Ovary (tissue), 7 donors: ENCODE measurements at regions not wholly inside any gene's neighbourhood (a gene's known extent, or its start where the extent isn't known, plus 50 kb on each side); places are given as distances from the start of the nearest gene placed in this dataset.

Source experiments
- DNase-seq, 5 donors: peaks; one replicate each; pipeline ENCODE4 v3.0.0-alpha.2; 2019 to 2020
- H3K27ac ChIP-seq, 2 donors: fragments of 200-600 bp; one replicate each; pipeline versions ENCODE4 v1.5.1 to v1.8.0; 2019 to 2022
- H3K27me3 ChIP-seq: fragments of 200-600 bp; one replicate; pipeline ENCODE4 v1.8.0; 2022
- H3K36me3 ChIP-seq: fragments of 200-600 bp; sonication (generic); one replicate; pipeline ENCODE4 v1.5.1; 2019
- H3K4me1 ChIP-seq: one replicate; pipeline ENCODE4 v1.8.1; 2013; ENCODE audit warnings: mild to moderate bottlenecking, moderate library complexity; ENCODE audit not compliant: insufficient read depth
- H3K4me3 ChIP-seq: fragments of 200-600 bp; sonication (generic); one replicate; pipeline ENCODE4 v1.5.1; 2017
- H3K9me3 ChIP-seq, 2 donors: fragments of 200-600 bp in 1 of 2; sonication (generic) in 1 of 2; one replicate each; pipeline versions ENCODE4 v1.5.1 to v1.8.1; 2013 to 2019; ENCODE audit warnings: mild to moderate bottlenecking in 1 of 2, moderate library complexity in 1 of 2
- CTCF ChIP-seq, 3 donors: fragments of 450-650 bp in 2 of 3; fragments of 200-600 bp in 1 of 3; IDR thresholded peaks; one replicate each; pipeline versions ENCODE4 v1.5.1 to v1.8.0; 2016 to 2022; ENCODE audit warnings: antibody characterized with exemption in 3 of 3, mild to moderate bottlenecking in 1 of 3
- EP300 ChIP-seq: sonication (generic); formaldehyde crosslinking; IDR thresholded peaks from one replicate; pipeline ENCODE4 v1.6.1; 2017; ENCODE audit warnings: antibody characterized with exemption
- POLR2A ChIP-seq: fragments of 450-650 bp; IDR thresholded peaks from one replicate; pipeline ENCODE4 v1.6.1; 2017; ENCODE audit warnings: antibody characterized with exemption, mild to moderate bottlenecking, moderate library complexity
- WGBS, 3 donors: extraction: QIAGEN DNeasy Blood & Tissue Kit in 1 of 3; methylation state at CpG; one replicate each; pipeline versions ENCODE4 v1.1.5 to v1.1.7; 2013 to 2017; 5-methylcytosine and 5-hydroxymethylcytosine counted together
- intact Hi-C, 4 donors: fragments of 100-400 bp; cut with DNase I; formaldehyde crosslinking; loops; one replicate each; pipeline versions ENCODE4 v1.11.0 to v1.15.1; 2022 to 2023
- donor health status: DM: no; HTN: no; CAD: no; lungs with moderate emphysema.
- donor health status: DM: no; HTN: no; CAD: no.
- donor health status: Bipolar disorder and iron deficiency.
- donor health status: DM: no; HTN: no; CAD: no.
- donor health status: DM: yes; HTN: yes; CAD: no.

GRCh38 chr7:88927-89231 is 103.5 kb upstream of the FAM20C start:
- intact Hi-C loops: no loop called here
- 84 to 90% (median 89%) methylated on average over 6 of the region's 6 CpGs for WGBS, 3 donors
- Histone ChIP-seq H3K27ac (no peak overlapping the region), H3K4me1 (peaks cover 6% of the 10 kb centered on the region), H3K4me3 (no peak overlapping the region), H3K27me3 (no peaks in the 10 kb centered on the region), H3K9me3 (no peaks in the 10 kb centered on the region), H3K36me3 (no peaks in the 10 kb centered on the region)
- TF ChIP-seq EP300 (no peak), POLR2A (no peak), CTCF (IDR thresholded peaks at IDR 0.05) (no peak)
- DNase-seq: peak in 1 of 5 donors; percentile 11

DNA sequence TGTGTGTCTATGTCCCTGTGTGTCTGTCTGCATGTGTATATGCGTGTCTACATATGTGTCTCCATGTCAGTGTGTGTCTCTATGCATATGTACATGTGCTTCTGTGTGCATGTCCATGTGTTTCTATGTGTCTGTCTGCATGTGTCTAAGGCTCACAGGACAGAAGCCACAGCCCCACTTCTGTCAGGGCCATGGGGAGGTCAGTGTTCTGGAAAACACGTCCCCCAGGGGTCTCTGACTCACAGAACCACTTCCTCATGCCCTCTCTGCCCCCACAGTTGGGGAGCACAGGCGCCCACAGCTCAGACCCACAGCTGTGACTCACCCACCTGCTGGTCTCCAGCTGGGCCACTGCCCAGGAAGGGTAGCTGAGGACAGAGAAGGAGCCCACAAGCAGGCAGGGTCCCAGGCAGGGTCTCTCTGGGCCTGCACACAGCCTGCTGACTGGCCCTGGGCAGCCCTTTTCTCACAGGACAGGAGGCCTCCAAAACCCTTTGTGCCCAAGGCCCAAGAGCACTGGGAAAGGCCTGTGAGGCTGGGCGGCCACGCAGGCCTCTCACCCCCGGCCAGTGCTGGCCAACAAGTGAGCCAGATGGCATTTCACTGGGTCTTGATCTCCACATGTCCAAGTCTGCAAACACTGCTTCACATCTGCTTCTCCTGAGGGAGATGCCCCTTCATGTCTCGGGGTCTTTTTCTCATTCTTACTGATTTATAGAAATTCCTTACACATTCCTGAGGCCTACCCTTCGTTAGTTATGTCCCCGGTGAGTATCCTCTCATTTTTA is 102.9 kb upstream of the FAM20C start:
- Histone ChIP-seq H3K4me3 (no peak overlapping the region), H3K36me3 (no peaks in the 10 kb centered on the region), H3K9me3 (no peaks in the 10 kb centered on the region), H3K4me1 (peaks cover 6% of the 10 kb centered on the region), H3K27me3 (no peaks in the 10 kb centered on the region), H3K27ac (peak overlapping the region; percentile 23 to 58)
- no peak for TF ChIP-seq CTCF (IDR thresholded peaks at IDR 0.05)
- TF ChIP-seq POLR2A: no peak
- no peak for TF ChIP-seq EP300
- WGBS, 3 donors: 41 to 58% (median 54%) methylated on average over 9 of the region's 9 CpGs
- intact Hi-C loops: no loop called here
- DNase-seq: peak in 4 of 5 donors; percentile 31 to 63 (median 55)

- intact Hi-C loops: no loop called here
Measured at GRCh38 chr7:90111-91063, 102.0 kb upstream of the FAM20C start.

More at GRCh38 chr7:90111-91063, 102.0 kb upstream of the FAM20C start:
- H3K4me1 ChIP-seq: peaks cover 6% of the 10 kb centered on the region
- 82 to 87% (median 85%) methylated on average over 13 of the region's 13 CpGs for WGBS, 3 donors
- H3K27ac ChIP-seq: peak overlapping the region in 1 of 2 donors; percentile 23
- TF ChIP-seq CTCF (IDR thresholded peaks at IDR 0.05) (no peak), POLR2A (no peak), EP300 (no peak)
- H3K9me3 ChIP-seq: no peaks in the 10 kb centered on the region
- no peaks in the 10 kb centered on the region for H3K27me3 ChIP-seq
- DNase-seq: peak in 1 of 5 donors; percentile 9
- no peak overlapping the region for H3K4me3 ChIP-seq
- no peaks in the 10 kb centered on the region for H3K36me3 ChIP-seq
